T1000 (cell line): ENCODE measurements at regions not wholly inside any gene's neighbourhood (a gene's known extent, or its start where the extent isn't known, plus 50 kb on each side); places are given as distances from the start of the nearest gene placed in this dataset.
"Not testable (repeated sequence)": the region's sequence is repeated elsewhere in the genome, so short reads cannot be mapped to it uniquely, and the experiment has no call there.

Experiments used
- DNase-seq: peaks from one replicate; lab custom pipeline; 2025; ENCODE audit warnings: mixed read lengths; lab: John Stamatoyannopoulos, UW

DNA sequence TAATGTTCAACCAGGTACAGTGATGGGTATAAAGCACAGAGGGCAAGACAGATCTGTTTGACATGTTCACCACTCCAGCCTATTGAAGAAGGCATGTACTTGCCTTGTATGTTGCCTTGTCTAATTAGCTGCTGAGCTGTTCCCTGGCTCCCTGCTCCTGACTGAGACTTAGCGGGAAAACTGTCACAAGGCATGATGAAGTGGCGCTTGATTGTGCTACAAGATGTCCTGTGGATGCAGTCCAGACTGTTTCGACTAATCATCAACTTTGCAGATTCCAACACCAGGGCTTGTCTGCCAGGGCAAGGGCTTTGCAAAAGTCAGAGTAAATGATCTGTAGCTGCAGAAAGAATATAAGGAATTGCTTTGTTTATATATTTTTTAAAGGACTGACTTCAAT, 136.2 kb upstream of the NRBF2 start:
- DNase-seq, result no peak

DNA sequence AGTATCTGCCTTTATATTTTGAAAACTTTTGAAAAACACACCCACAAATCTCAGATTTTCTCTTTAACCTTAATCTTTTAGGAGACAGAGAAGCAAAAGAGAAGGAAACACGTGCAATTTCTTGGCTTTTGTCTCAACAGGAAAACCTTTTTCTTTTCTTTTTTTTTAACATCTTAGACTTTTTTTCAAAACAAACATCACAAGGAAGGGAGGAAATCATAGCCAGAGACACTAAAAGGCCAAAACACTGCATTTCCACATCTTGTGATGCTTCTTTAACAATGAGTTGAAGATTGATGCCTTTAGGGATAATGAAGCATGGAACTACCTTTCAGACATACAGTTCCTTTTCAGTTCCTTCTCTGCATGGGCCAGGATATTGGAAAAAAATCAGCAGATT, 136.6 kb upstream of the NRBF2 start:
- DNase-seq, result no peak

DNA sequence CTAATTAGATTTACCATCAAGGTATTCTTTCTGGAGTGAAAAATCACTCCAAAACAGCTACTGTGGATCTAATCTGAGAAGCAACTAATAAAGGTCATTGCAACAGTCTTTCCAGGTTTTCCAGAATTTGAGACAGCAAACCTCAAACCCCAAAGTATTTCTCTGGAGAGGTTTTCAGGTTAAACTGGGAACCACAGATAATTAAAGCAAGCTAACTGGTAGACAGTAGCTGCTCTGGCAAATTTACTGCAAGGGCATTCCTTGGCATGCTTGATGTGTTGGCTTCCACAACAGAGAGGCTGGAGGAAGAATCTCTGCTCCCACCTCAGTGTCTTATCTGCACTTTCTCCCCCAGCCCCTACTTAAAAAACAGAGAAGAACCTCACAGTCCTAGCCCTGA, 140.0 kb upstream of the NRBF2 start:
- no peak for DNase-seq

DNA sequence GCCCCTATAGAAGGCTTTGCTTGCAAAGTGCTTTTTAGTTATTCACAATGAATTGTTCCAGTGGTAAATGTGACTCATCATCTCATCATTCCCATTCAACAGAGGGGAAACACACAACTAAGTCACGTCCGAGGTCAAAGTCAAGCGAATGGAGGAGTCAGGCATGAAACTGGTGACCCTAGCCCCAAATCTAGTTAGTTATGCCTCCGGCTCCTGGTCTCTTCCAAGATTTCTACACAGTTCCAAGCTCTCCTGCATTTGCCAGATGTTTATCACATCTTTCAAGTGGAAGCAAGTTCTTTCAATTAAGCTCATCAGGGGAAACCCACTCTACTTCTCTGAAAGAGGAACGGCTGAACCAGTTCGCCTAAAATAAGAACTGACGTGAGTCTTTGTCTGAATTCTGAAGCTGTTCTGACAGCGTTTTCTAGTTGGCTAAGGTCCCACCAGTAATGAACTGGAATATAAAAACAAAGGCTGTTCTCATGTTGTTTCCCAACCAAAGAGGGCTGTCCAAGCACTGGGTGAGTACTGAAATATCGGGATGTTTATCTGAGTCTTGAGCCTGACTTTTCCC, 140.9 kb upstream of the NRBF2 start:
- DNase-seq, result no peak

DNA sequence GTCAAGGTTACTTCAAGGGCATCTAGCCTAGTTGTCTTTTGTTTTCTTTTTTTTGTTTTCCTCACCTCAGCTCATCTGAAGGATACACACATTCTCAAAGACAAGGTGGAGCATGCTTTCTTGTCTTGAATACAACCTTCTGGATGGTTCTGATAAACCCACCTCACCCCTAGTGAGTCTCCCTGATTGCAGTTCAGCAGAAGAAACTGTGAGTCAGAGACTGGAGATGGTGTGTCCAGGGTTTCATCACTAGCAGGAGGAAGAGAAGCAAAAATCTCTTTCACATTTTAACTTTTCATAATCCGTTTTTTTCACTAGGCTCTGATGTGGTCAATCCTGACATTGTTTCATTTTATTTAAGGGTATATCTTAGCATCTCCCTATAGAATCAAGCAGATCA, 143.0 kb upstream of the NRBF2 start:
- no peak for DNase-seq

DNA sequence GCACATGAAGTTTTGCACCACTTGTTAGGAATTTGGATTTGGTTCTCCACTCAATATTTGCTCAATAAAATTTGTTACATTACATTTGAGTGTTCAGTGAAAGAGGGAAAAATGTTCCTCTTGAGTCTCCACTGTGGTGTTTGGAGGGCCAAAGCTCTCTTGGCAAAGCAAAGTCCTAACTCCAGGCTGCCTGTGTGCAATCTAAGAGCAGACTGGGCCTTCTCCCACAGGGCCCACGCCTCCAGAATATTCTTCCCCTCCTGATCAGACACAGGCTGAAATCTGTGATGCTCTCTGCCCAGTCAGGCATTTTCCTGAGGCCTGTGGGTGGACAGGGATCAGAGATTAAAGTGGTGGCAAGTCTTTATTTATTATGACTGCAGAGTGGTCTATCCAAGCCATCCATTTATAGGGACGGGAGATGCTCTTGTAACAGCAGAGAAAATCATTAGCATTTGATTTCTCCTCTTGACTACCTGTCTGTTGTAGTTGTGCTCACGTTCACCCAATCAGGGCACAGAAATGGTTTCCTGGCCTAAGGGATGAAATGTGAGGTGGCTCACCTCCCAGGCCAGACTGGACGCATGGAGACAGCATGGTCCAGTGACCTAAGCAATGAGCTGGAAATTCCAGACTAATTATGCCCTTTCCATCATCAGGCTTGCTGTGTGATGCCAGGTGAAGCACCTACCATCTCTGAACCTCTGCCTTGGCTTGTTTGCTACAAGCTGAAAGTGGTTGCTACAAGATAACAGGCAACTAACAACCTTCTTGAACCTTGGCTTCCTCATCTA, 147.1 kb upstream of the NRBF2 start:
- DNase-seq, result no peak

DNA sequence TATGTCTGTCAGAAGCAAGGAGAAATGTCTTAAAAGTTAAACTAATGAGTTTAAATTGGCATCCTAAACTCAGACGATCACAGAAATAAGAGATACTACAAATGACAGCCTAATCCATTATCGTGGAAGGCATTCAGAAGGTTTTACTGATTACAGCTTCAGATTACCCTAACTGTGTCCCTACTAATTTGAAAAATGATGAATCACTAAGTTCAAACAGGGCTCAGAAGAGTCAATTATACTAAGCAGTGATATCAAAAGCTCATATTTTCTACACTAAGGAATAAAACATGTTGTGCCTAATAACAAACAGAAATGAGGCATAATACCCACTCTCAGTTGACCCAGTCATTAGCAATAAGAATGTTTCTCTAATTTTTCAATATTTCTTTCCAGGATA, 152.0 kb upstream of the NRBF2 start:
- DNase-seq, result no peak

DNA sequence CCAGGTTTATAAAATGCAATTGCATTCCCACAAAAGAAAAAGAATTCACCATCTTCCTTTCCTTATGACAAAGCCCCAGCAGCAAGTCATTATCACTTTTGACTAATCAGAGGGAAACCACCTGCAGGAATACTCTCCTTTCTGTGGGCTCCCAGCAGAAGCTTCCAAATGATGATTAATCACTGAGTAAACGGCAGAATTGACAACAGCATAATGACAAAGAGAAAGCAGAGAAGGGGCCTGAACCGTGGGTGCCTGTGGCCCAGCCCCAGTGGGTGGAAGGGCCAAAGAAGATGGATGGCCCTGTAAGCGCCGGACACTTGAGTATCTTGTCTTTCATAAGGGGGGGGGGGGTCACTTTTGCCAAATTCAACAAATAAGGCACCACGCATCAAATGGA, 152.4 kb upstream of the NRBF2 start:
- DNase-seq, result no peak

DNA sequence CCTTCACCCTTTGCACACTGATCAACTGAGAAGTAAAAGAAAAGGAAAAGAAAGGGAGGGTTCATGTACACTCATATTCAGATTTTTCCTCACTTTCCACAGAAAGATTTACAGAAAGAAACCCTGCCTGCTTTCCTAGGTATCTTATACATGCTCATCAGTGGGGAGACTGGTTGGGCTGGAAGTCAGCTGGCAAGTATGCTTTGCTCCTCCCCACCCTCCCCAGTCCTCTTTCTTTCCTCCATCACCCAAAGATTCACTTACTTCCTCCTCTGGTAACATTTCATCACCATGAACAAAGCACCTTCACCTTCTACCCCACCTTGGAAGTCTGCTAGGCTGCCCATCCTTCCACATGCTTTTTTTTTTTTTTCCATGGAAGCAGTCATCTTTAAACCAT, 153.2 kb upstream of the NRBF2 start:
- no peak for DNase-seq

DNA sequence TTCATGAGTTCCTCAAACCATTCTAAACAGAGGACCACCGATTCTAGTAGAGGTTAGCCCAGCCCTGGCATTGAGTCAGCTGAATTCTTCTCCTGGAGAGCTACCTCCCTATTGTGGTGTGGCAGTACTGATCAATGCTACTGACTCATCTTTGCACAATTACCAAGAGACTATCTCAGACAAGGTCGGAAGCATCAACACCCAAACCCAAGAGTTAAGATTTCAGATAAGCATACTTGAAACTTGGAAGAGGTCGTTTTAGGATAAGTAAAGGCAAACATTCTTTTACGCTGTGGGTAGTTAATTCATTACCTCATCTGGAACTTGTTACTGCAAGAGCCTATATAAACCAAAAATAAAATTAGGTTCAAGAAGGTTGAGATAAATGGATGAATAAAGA, 154.6 kb upstream of the NRBF2 start:
- no peak for DNase-seq

DNA sequence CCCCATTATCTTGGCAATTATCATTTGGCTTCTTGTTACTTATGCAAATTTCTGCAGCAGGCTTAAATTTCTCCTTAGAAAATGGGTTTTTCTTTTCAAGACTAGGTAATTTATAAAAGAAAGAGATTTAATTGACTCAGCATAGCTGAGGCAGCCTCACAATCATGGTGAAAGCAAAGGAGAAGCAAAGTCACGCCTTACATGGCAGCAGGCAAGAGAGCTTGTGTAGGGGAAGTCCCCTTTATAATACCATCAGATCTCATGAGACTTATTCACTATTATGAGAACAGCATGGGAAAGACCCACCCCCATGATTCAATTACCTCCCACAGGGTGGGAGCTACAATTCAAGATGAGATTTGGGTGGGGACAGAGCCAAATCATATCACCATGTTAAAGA, 158.3 kb upstream of the NRBF2 start:
- not testable (repeated sequence) for DNase-seq

DNA sequence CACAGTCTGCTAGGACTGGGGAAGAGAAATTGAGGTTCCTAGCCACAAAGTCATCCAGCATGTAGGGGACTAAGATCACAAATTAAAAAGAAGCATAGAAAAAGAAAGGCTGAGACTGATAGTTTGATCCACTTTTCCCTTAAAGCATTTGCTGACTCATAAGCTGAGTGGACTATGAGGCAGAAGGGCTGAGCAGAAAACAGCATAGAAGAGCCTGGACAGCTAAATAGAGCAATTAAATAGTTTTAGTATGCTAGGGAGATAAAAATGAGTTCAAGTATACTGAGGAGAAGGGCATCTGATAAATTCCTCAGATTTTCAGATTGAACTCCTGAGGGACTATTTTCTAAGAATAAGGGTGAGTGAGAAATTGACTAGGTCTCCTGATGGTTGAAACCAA, 155.9 kb upstream of the EGR2 start:
- DNase-seq, result no peak

DNA sequence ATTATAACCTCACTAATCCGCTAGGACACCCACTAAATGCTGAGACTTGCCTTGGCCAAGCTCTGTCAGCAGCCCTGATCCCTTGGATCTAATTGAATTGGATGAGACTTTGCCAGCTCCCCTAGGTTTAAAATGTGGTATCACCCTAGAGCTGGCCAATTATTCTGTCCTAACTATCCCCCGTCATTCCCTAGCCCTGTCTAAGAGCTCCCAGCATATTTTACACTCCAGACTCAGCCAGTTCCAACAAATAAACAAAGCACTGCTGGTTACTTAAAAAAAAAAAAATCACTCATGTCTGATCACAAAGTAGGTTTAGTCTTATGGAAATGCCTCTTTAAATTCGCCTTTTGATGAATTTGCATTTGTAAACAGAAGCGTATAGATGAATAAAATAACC, 147.9 kb upstream of the EGR2 start:
- no peak for DNase-seq

DNA sequence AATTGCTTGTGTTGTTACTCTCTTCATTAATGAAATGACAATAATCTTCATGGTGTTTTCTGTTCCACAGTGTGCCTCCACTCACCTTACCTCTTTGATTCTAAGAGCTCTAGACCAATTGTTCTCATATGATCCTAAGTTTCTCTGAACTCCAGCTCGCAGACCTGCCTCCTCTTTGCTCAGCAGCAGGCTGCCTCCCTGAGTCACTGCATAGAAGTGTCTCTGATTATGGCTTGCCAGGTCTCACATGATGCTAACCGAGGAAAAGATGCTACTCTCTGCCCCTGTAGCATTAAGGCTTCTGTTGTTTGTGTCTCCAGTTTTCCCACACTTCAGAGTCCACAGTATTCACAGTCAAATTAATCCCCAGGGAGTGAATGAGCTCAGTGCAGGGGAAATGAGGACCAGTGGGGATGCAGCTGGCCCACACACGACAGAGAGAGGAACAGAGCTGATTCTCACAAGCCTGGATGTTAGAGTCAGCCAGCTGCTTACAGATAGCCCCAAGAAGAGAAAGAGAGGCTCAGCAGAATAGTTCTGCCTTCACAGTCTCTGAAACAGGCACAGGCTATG, 145.9 kb upstream of the EGR2 start:
- no peak for DNase-seq

DNA sequence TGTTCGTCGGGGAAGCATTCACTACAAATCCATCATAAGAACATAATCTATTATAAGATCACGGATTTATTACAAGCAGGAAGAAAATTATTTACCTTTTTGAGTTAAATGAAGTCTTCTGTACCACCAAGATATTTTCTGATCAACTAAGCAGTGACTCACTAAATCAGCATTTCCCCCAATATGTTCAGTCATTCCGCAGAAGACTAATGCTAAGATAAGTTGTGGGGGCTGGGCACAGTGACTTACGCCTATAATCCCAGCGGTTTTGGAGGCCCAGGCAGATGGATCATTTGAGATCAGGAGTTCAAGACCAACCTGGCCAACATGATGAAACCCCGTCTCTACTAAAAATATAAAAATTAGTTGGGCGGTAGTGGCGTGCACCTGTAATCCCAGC, 144.2 kb upstream of the EGR2 start:
- peak; percentile 27 for DNase-seq

DNA sequence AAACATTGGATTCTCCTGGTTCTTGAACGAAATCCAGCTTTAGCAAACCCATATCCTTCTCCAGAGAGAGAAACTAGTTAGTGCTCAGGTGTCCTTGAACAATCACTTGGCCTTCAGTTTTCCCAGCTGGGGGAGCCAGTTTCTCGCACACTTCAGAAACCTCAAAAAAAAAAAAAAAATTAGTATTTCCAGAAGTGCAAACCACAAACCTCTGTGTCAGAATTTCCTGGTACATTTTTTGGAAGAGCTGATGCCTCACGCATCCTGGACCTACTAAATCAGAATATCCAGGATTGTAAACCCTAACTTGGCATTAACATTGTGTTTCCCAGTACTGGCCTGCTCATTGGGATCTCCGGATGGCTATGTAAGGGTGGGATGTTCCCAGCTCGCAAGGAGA, 143.4 kb upstream of the EGR2 start:
- DNase-seq, result no peak

DNA sequence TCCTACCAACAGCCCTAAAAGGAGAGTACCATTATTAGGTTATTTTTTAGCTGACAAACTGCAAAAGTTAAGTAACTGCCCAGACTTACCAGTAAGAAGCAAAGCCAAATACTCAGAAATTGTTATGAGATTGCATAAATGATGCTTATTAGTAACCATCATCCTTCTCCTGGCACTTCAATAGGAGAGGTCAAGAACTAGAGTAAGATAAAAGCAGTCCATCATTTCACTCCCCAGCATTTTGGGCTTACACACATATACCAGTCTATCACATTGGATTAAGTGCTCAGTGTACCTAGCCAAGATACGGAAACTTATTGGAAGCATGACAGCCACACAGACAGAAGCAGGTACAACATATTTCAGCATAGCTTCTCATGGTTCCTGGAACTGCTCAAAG, 142.8 kb upstream of the EGR2 start:
- no peak for DNase-seq

DNA sequence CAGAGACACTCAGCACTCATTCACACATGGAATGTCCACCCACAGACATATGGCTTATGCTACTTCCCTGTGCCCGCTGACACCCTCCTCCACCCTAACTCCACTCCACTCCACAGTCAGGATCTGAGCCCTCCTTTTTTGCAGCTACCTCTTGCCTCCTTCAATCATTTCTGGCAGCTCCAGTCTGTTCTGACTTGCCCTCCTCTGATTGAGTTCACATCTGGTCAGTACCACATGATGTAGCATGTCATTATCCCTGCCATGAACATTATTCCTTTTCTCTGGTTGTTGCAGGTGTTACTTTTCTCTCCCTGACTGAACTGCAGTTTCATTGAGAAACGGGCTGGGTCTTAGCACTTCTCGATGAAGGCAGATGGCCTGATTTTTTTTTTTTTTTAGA, 130.1 kb upstream of the EGR2 start:
- no peak for DNase-seq

DNA sequence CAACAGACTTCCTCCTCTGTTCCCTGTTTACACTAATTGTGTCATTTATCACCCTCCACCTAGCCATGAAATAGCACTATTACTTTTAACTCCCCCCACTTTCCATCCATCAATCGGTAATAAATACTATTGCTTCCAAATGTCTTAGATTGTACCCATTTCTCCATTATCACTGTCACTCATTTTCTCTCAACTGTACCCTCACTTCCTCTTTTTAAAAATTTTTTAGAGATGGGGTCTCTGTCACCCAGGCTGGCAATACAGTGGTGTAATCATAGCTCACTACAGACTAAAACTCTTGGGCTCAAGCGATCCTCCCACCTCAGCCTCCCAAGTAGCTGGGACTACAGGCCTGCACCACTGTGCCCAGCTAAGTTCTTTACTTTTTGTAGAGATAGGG, 123.5 kb upstream of the EGR2 start:
- DNase-seq, result no peak

DNA sequence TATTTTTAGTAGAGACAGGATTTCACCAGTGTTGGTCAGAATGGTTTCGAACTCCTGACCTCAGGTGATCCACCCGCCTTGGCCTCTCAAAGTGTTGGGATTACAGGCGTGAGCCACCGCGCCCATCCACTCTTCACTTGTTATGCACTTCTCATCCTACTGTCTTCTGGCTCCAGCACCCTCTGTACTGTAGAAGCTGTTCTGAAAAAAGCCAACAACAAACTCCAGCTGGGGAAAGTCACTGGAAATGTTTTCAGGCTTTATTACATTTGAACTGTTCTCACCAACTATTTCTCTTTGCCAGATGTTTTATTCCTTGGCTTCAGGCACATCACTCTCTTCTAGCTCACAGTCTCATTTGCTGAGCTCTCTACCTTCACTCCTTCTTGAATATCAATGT, 122.5 kb upstream of the EGR2 start:
- DNase-seq, result no peak

DNA sequence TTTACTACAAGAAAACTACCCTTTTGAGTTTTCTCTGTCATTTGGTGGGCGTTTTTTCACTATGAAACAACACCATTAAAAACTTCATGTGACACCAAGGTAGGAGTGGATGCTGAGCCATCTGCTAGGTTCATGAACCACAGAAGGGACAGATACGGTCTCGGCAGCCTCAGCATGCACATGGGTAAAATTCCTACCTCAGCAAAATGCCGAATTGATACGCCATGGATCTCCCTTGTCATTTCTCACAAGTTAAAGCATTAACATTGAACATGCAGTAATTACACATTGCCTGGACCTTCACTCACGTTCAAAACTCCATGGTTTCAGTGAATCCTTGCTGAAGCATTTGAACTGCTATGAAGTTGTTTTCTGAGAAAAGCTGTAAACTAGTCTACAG, 121.5 kb upstream of the EGR2 start:
- no peak for DNase-seq

DNA sequence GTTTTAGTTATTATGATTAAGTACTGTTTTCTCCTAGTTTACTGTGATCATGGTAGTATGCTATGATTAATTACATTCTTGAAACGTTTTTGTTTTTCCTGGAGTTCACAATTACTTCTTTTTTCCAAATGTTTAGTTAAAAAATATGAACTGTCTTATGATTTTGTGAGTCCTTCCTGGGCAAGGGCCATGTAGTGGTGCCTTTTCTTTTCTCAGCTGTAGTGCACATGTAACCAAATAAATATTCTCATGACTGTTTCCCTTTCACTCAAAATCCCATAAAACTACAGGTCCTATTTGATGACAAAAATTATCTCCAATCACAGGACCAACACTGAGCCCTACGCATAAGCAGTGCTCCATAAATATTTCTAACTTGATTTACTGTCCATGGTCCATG, 118.9 kb upstream of the EGR2 start:
- DNase-seq, result no peak

DNA sequence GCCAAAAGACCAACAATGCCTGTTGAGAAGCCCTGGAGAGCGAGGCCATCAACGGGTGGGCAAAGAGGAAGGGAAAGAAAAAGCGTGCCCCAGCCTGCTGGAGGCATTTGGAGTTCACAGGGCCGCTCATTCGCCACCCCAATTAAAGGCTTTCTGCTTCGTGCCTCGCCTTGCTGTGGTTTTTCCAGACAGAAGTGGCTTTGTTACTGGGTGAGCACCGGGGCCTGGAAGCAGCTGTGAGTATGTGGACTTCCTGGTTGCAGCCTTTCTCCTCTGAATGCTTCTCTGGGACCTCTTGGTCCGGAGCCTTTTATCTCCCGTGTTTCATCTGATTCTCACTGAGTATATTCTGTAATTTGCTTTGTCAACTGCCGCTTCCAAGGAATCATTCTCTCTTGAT, 118.1 kb upstream of the EGR2 start:
- DNase-seq, result no peak

DNA sequence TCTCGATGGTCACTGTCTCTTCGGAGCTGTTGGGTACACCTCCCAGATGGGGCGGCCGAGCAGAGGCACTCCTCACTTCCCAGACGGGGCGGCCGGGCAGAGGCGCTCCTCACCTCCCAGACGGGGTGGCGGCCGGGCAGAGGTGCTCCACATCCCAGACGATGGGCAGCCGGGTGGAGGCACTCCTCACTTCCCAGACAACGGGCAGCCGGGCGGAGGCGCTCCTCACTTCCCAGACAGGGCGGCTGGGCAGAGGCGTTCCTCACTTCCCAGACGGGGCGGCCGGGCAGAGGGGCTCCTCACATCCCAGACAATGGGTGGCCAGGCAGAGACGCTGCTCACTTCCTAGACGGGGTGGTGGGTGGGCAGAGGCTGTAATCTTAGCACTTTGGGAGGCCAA, 112.6 kb upstream of the EGR2 start:
- not testable (repeated sequence) for DNase-seq
